Testis (tissue), 2 donors: ENCODE measurements at regions not wholly inside any gene's neighbourhood (a gene's known extent, or its start where the extent isn't known, plus 50 kb on each side); places are given as distances from the start of the nearest gene placed in this dataset.

Experiments used
- DNase-seq: peaks from one replicate; pipeline ENCODE4 v3.0.0-alpha.2; 2019
- H3K27ac ChIP-seq, 2 donors: fragments of 200-600 bp; sonication (generic); one replicate each; pipeline ENCODE4 v1.5.1; 2019
- H3K27me3 ChIP-seq: fragments of 200-600 bp; sonication (generic); one replicate; pipeline ENCODE4 v1.5.1; 2019
- H3K36me3 ChIP-seq: fragments of 200-600 bp; sonication (generic); one replicate; pipeline ENCODE4 v1.5.1; 2017; ENCODE audit warnings: low read depth; ENCODE audit errors: missing control alignments
- H3K4me1 ChIP-seq: fragments of 200-600 bp; sonication (generic); one replicate; pipeline ENCODE4 v1.5.1; 2019
- H3K4me3 ChIP-seq, 2 donors: fragments of 200-600 bp; sonication (generic); one replicate each; pipeline ENCODE4 v1.5.1; 2017 to 2019
- H3K9me3 ChIP-seq: fragments of 200-600 bp; sonication (generic); one replicate; pipeline ENCODE4 v1.5.1; 2017
- CTCF ChIP-seq, 3 experiments: fragments of 450-650 bp in 2 of 3; fragments of 200-600 bp in 1 of 3; sonication (generic) in 1 of 3; IDR thresholded peaks; one replicate each; pipeline ENCODE4 v1.5.1; 2016 to 2019; ENCODE audit warnings: antibody characterized with exemption in 3 of 3, mild to moderate bottlenecking in 2 of 3, moderate library complexity in 1 of 3
- POLR2A ChIP-seq: fragments of 450-650 bp; IDR thresholded peaks from one replicate; pipeline ENCODE4 v1.6.1; 2017; ENCODE audit warnings: antibody characterized with exemption, mild to moderate bottlenecking, moderate library complexity
- WGBS, 2 donors: methylation state at CpG; one replicate each; pipeline ENCODE4 v1.1.5; 2018; 5-methylcytosine and 5-hydroxymethylcytosine counted together
- intact Hi-C: fragments of 100-400 bp; cut with DNase I; formaldehyde crosslinking; loops from one replicate; pipeline ENCODE4 v1.15.1; 2023; ENCODE audit warnings: low total_unique reads

- no peak overlapping the region for H3K27ac ChIP-seq
- WGBS, 2 donors, result 67 to 72% methylated on average over 5 of the region's 5 CpGs
- no peaks in the 10 kb centered on the region for H3K9me3 ChIP-seq
- intact Hi-C loops, result no loop called here
- no peaks in the 10 kb centered on the region for H3K36me3 ChIP-seq
- no peak overlapping the region for H3K4me3 ChIP-seq
- H3K27me3 ChIP-seq, result no peaks in the 10 kb centered on the region
- TF ChIP-seq POLR2A, result no peak
- TF ChIP-seq CTCF (IDR thresholded peaks at IDR 0.05), result no peak
- no peaks in the 10 kb centered on the region for H3K4me1 ChIP-seq
- no peak for DNase-seq
Measured at GRCh38 chr2:51291762-51292551, 260.0 kb upstream of the NRXN1 start.

GRCh38 chr2:51290725-51291124, 258.8 kb upstream of the NRXN1 start:
- WGBS, 2 donors, result 88 to 90% methylated on average over 2 of the region's 2 CpGs
- DNase-seq, result no peak
- Histone ChIP-seq H3K4me1 (no peaks in the 10 kb centered on the region), H3K27ac (no peak overlapping the region), H3K9me3 (no peaks in the 10 kb centered on the region), H3K36me3 (no peaks in the 10 kb centered on the region), H3K4me3 (no peak overlapping the region), H3K27me3 (no peaks in the 10 kb centered on the region)
- intact Hi-C loops, result no loop called here
- TF ChIP-seq CTCF (IDR thresholded peaks at IDR 0.05) (no peak), POLR2A (no peak)

GRCh38 chr2:51289045-51289444, 257.1 kb upstream of the NRXN1 start:
- 74 to 79% methylated on average over 1 of the region's 1 CpG for WGBS, 2 donors
- intact Hi-C loops, result no loop called here
- TF ChIP-seq CTCF (IDR thresholded peaks at IDR 0.05) (no peak), POLR2A (no peak)
- no peaks in the 10 kb centered on the region for H3K27me3 ChIP-seq
- H3K9me3 ChIP-seq, result no peaks in the 10 kb centered on the region
- no peak for DNase-seq
- no peaks in the 10 kb centered on the region for H3K36me3 ChIP-seq
- H3K4me3 ChIP-seq, result no peak overlapping the region
- H3K4me1 ChIP-seq, result no peaks in the 10 kb centered on the region
- no peak overlapping the region for H3K27ac ChIP-seq

GRCh38 chr2:51268191-51268590, 236.3 kb upstream of the NRXN1 start:
- intact Hi-C loops, result no loop called here
- TF ChIP-seq POLR2A (no peak), CTCF (IDR thresholded peaks at IDR 0.05) (no peak)
- Histone ChIP-seq H3K36me3 (no peaks in the 10 kb centered on the region), H3K27ac (no peak overlapping the region), H3K9me3 (no peaks in the 10 kb centered on the region), H3K27me3 (no peaks in the 10 kb centered on the region), H3K4me3 (no peak overlapping the region), H3K4me1 (no peaks in the 10 kb centered on the region)
- 81 to 92% methylated on average over 1 of the region's 1 CpG for WGBS, 2 donors
- no peak for DNase-seq

- WGBS, 2 donors, result 92% methylated on average over 2 of the region's 2 CpGs
- TF ChIP-seq POLR2A (no peak), CTCF (IDR thresholded peaks at IDR 0.05) (no peak)
Measured at GRCh38 chr2:51265539-51265938, 233.6 kb upstream of the NRXN1 start.

More at GRCh38 chr2:51265539-51265938, 233.6 kb upstream of the NRXN1 start:
- Histone ChIP-seq H3K4me1 (no peaks in the 10 kb centered on the region), H3K4me3 (no peak overlapping the region), H3K9me3 (no peaks in the 10 kb centered on the region), H3K36me3 (no peaks in the 10 kb centered on the region), H3K27me3 (no peaks in the 10 kb centered on the region), H3K27ac (no peak overlapping the region)
- DNase-seq, result no peak
- intact Hi-C loops, result no loop called here
